ENCODE measurements at regions not wholly inside any gene's neighbourhood (a gene's known extent, or its start where the extent isn't known, plus 50 kb on each side); places are given as distances from the start of the nearest gene placed in this dataset.

DNA sequence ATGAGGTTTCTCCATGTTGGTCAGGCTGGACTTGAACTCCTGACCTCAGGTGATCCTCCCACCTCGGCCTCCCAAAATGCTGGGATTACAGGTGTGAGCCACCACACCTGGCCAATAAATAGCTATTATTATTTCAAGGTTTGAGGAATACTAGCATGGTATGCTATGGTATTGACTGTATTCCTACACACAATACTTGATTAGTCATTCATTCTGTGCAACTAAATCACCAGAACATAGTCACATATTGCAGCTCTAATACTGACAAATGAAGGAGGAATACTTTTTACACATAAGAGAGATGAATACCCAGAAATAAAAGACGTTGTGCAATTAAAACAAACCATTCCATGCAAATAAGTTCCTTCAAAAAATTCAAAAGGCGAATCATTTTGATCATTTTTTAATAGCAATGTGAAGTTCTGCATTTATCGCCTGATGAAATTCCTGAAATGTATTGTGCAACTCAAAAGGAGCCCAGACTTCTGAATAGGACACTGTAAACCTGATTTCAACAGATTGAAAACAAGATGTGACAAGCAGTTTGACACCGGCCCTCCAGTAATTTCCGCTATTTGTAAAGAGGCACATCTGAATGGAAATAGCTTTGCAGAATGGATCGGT lies 687.4 kb upstream of the SEMA6A start:
- ATAC-seq (no peak), DNase-seq (ENCODE audit: low spot score) (no peak)
- H3K79me2 ChIP-seq (replicated peaks; ENCODE audit: insufficient read depth) = no peaks in the 10 kb centered on the region
- H4K20me1 ChIP-seq (replicated peaks; ENCODE audit: insufficient read depth) = no peaks in the 10 kb centered on the region
- H3K27ac ChIP-seq (ENCODE audit: low read depth) = no peak overlapping the region
- H3K4me3 ChIP-seq = no peak overlapping the region
- Mint-ChIP-seq H3K4me3 (no peak overlapping the region), H3K4me1 (peaks cover 4% of the 10 kb centered on the region; the same call in 1 of the 3 replicates), H3K9me3 (peaks cover 25% of the 10 kb centered on the region), H3K27ac (no peak overlapping the region), H3K27me3 (ENCODE audit: insufficient read depth, low read depth, poor library complexity) (peaks cover 4% of the 10 kb centered on the region), H3K36me3 (ENCODE audit: low read depth) (peaks cover 26% of the 10 kb centered on the region)
- H2AFZ ChIP-seq = no peak overlapping the region; the same call in 1 of the 2 replicates
- no peaks in the 10 kb centered on the region for H3K9me2 ChIP-seq (ENCODE audit: insufficient read depth)
- no peaks in the 10 kb centered on the region for H3K4me1 ChIP-seq (ENCODE audit: insufficient read depth)
- no peaks in the 10 kb centered on the region for H3K27me3 ChIP-seq (ENCODE audit: insufficient read depth)
- no peaks in the 10 kb centered on the region for H3F3A ChIP-seq (replicated peaks; ENCODE audit: low read depth)
- H3K36me3 ChIP-seq (ENCODE audit: insufficient read depth) = peaks cover 4% of the 10 kb centered on the region; the same call in 1 of the 2 replicates
- no peak for TF ChIP-seq ETS1 (IDR thresholded peaks at IDR 0.05)
- TF ChIP-seq NANOG (IDR thresholded peaks at IDR 0.05; ENCODE audit: borderline replicate concordance) = no peak
- no peak for TF ChIP-seq JUNB (IDR thresholded peaks at IDR 0.05; ENCODE audit: unreplicated experiment)
- TF ChIP-seq ZNF114 (CRISPR knock-in tag; IDR thresholded peaks at IDR 0.05) = no peak
- TF ChIP-seq, protein P1, sequence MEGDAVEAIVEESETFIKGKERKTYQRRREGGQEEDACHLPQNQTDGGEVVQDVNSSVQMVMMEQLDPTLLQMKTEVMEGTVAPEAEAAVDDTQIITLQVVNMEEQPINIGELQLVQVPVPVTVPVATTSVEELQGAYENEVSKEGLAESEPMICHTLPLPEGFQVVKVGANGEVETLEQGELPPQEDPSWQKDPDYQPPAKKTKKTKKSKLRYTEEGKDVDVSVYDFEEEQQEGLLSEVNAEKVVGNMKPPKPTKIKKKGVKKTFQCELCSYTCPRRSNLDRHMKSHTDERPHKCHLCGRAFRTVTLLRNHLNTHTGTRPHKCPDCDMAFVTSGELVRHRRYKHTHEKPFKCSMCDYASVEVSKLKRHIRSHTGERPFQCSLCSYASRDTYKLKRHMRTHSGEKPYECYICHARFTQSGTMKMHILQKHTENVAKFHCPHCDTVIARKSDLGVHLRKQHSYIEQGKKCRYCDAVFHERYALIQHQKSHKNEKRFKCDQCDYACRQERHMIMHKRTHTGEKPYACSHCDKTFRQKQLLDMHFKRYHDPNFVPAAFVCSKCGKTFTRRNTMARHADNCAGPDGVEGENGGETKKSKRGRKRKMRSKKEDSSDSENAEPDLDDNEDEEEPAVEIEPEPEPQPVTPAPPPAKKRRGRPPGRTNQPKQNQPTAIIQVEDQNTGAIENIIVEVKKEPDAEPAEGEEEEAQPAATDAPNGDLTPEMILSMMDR (conservative IDR thresholded peaks at IDR 0.05; ENCODE audit: low read depth in 2 of 2) = no peak
- no peak for TF ChIP-seq EZH2 (IDR thresholded peaks at IDR 0.05; ENCODE audit: low read depth, unreplicated experiment)
- TF ChIP-seq ZNF331 (CRISPR knock-in tag; IDR thresholded peaks at IDR 0.05; ENCODE audit: low read depth) = no peak
- H3K4me2 ChIP-seq = no peak overlapping the region

DNA sequence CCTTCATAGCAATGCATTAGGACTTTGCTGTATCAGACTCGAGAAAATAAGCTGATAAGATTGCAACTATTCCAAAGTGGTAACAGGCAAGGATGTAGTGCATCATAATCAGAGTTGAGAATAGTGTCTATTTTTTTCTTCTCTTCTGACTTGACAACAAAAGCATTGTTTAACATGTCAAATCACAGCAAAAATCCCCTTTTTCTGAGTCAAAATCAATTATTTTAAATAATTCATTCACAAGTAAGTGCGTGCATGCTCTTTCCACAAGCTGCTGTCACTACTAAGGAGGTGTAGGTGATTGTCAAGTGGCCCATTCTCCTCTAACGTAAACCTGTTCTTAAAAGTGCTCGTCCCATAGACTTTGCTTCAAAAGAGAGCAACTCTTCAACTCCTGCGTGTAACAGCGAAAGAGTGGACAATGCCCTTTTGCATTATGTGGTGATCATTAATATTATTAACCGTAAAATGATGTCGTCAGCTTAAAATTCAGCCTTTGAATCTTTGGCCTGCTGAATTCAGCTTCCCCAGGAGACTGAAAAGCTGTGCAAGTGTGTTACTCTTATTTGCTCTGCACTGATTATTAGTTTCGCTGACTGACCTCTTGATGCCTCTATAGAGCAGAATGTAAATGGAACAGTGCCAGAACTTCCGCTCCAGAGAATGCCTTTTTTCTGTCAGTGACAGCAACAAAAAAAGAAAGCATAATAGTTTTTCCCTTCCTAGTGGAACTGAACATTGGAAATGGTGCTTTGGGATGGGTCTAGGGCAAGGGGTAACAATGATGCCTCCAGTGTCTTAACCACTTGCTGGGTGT lies 680.8 kb upstream of the SEMA6A start:
- H3K9me3 Mint-ChIP-seq = no peaks in the 10 kb centered on the region
- H3K4me1 Mint-ChIP-seq = peaks cover 10% of the 10 kb centered on the region
- no peaks in the 10 kb centered on the region for H3K79me2 ChIP-seq (replicated peaks; ENCODE audit: insufficient read depth)
- H3K4me2 ChIP-seq = no peak overlapping the region
- H3K36me3 ChIP-seq (ENCODE audit: insufficient read depth) = no peaks in the 10 kb centered on the region
- H3K4me3 Mint-ChIP-seq = no peak overlapping the region
- H3K27me3 ChIP-seq (ENCODE audit: insufficient read depth) = no peaks in the 10 kb centered on the region
- H3K27me3 Mint-ChIP-seq (ENCODE audit: insufficient read depth, low read depth, poor library complexity) = peaks cover 3% of the 10 kb centered on the region
- DNase-seq (ENCODE audit: low spot score) (no peak), ATAC-seq (no peak)
- TF ChIP-seq NANOG (IDR thresholded peaks at IDR 0.05; ENCODE audit: borderline replicate concordance) (no peak), POLR2AphosphoS5 (IDR thresholded peaks at IDR 0.05; ENCODE audit: low read depth) (no peak), EZH2 (IDR thresholded peaks at IDR 0.05; ENCODE audit: low read depth, unreplicated experiment) (no peak), JUNB (IDR thresholded peaks at IDR 0.05; ENCODE audit: unreplicated experiment) (no peak), ETS1 (IDR thresholded peaks at IDR 0.05) (no peak)
- TF ChIP-seq, protein P1 (conservative IDR thresholded peaks at IDR 0.05; ENCODE audit: low read depth in 2 of 2) = no peak
- TF ChIP-seq, protein P2, sequence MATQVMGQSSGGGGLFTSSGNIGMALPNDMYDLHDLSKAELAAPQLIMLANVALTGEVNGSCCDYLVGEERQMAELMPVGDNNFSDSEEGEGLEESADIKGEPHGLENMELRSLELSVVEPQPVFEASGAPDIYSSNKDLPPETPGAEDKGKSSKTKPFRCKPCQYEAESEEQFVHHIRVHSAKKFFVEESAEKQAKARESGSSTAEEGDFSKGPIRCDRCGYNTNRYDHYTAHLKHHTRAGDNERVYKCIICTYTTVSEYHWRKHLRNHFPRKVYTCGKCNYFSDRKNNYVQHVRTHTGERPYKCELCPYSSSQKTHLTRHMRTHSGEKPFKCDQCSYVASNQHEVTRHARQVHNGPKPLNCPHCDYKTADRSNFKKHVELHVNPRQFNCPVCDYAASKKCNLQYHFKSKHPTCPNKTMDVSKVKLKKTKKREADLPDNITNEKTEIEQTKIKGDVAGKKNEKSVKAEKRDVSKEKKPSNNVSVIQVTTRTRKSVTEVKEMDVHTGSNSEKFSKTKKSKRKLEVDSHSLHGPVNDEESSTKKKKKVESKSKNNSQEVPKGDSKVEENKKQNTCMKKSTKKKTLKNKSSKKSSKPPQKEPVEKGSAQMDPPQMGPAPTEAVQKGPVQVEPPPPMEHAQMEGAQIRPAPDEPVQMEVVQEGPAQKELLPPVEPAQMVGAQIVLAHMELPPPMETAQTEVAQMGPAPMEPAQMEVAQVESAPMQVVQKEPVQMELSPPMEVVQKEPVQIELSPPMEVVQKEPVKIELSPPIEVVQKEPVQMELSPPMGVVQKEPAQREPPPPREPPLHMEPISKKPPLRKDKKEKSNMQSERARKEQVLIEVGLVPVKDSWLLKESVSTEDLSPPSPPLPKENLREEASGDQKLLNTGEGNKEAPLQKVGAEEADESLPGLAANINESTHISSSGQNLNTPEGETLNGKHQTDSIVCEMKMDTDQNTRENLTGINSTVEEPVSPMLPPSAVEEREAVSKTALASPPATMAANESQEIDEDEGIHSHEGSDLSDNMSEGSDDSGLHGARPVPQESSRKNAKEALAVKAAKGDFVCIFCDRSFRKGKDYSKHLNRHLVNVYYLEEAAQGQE (IDR thresholded peaks at IDR 0.05; ENCODE audit: unreplicated experiment) = no peak
- no peak overlapping the region for H3K27ac Mint-ChIP-seq
- no peaks in the 10 kb centered on the region for H3F3A ChIP-seq (replicated peaks; ENCODE audit: low read depth)
- H3K9me2 ChIP-seq (ENCODE audit: insufficient read depth) = no peaks in the 10 kb centered on the region
- no peak overlapping the region for H3K4me3 ChIP-seq
- H3K27ac ChIP-seq (ENCODE audit: low read depth) = no peak overlapping the region
- H3K4me1 ChIP-seq (ENCODE audit: insufficient read depth) = peaks cover 18% of the 10 kb centered on the region
- no peaks in the 10 kb centered on the region for H3K36me3 Mint-ChIP-seq (ENCODE audit: low read depth)
- peak overlapping the region; percentile 76 for H2AFZ ChIP-seq
- H4K20me1 ChIP-seq (replicated peaks; ENCODE audit: insufficient read depth) = no peaks in the 10 kb centered on the region

Data from GM23338 (cell line).